GM23338 (cell line): ENCODE measurements at regions not wholly inside any gene's neighbourhood (a gene's known extent, or its start where the extent isn't known, plus 50 kb on each side); places are given as distances from the start of the nearest gene placed in this dataset.

ENCODE experiments used
- ATAC-seq: fragments of 200-7000 bp; cut with Tn5 transposase; 3 replicates; pipeline ENCODE4 v1.9.1; 2020
- DNase-seq: peaks from one replicate; pipeline ENCODE4 v3.0.0-alpha.2; 2015; ENCODE audit warnings: low spot score
- H2AFZ ChIP-seq: fragments of 200-600 bp; sonication (generic); 2 replicates; pipeline ENCODE4 v1.8.0; 2016; ENCODE audit warnings: antibody characterized with exemption, mild to moderate bottlenecking, moderate library complexity
- H3F3A ChIP-seq: fragments of 200-600 bp; sonication (generic); replicated peaks from 2 replicates; pipeline ENCODE4 v1.8.0; 2017; ENCODE audit warnings: antibody characterized with exemption, mixed run types, low read depth
- H3K27ac ChIP-seq: fragments of 200-600 bp; sonication (generic); 2 replicates; pipeline ENCODE4 v1.6.1; 2016; ENCODE audit warnings: low read depth
- H3K27me3 ChIP-seq: fragments of 200-600 bp; sonication (generic); 2 replicates; pipeline ENCODE4 v1.8.0; 2016; ENCODE audit warnings: mild to moderate bottlenecking, mixed run types, moderate library complexity; ENCODE audit not compliant: insufficient read depth
- H3K36me3 ChIP-seq: fragments of 200-600 bp; sonication (generic); 2 replicates; pipeline ENCODE4 v1.8.0; 2016; ENCODE audit warnings: mild to moderate bottlenecking; ENCODE audit not compliant: insufficient read depth
- H3K4me1 ChIP-seq: fragments of 200-600 bp; sonication (generic); 2 replicates; pipeline ENCODE4 v1.8.0; 2016; ENCODE audit warnings: mild to moderate bottlenecking, moderate library complexity; ENCODE audit not compliant: insufficient read depth
- H3K4me2 ChIP-seq: fragments of 200-600 bp; sonication (generic); 2 replicates; pipeline ENCODE4 v1.7.1; 2017; ENCODE audit warnings: mixed run types
- H3K4me3 ChIP-seq: fragments of 200-600 bp; sonication (generic); 2 replicates; pipeline ENCODE4 v1.6.1; 2016; ENCODE audit warnings: mixed run types
- H3K79me2 ChIP-seq: fragments of 200-600 bp; sonication (generic); replicated peaks from 2 replicates; pipeline ENCODE4 v1.8.0; 2017; ENCODE audit warnings: mild to moderate bottlenecking; ENCODE audit not compliant: insufficient read depth
- H3K9me2 ChIP-seq: fragments of 200-600 bp; sonication (generic); 2 replicates; pipeline ENCODE4 v1.8.0; 2017; ENCODE audit not compliant: insufficient read depth
- H4K20me1 ChIP-seq: fragments of 200-600 bp; sonication (generic); replicated peaks from 2 replicates; pipeline ENCODE4 v1.8.0; 2017; ENCODE audit warnings: mild to moderate bottlenecking; ENCODE audit not compliant: insufficient read depth
- H3K27ac Mint-ChIP-seq: 2 replicates; pipeline ENCODE4 v1.8.0; 2020; ENCODE audit warnings: inconsistent platforms, mild to moderate bottlenecking, moderate library complexity, mixed read lengths
- H3K27me3 Mint-ChIP-seq: 3 replicates; pipeline ENCODE4 v1.8.0; 2022; ENCODE audit warnings: low read depth, mild to moderate bottlenecking, moderate library complexity, mixed read lengths, inconsistent platforms; ENCODE audit not compliant: insufficient read depth, poor library complexity
- H3K36me3 Mint-ChIP-seq: 3 replicates; pipeline ENCODE4 v1.8.0; 2021; ENCODE audit warnings: low read depth, mild to moderate bottlenecking, inconsistent platforms, moderate library complexity, mixed read lengths
- H3K4me1 Mint-ChIP-seq: 3 replicates; pipeline ENCODE4 v1.8.0; 2020; ENCODE audit warnings: mild to moderate bottlenecking, inconsistent platforms, mixed read lengths
- H3K4me3 Mint-ChIP-seq: 3 replicates; pipeline ENCODE4 v1.8.0; 2021; ENCODE audit warnings: moderate library complexity, mild to moderate bottlenecking, inconsistent platforms, mixed read lengths
- H3K9me3 Mint-ChIP-seq: 3 replicates; pipeline ENCODE4 v1.8.0; 2020; ENCODE audit warnings: moderate library complexity, mild to moderate bottlenecking, inconsistent platforms, mixed read lengths
- CREB1 ChIP-seq: fragments of 250-450 bp; sonication (Bioruptor Pico); IDR thresholded peaks from 2 replicates; pipeline ENCODE4 v1.5.0; 2020; ENCODE audit warnings: low read depth, mild to moderate bottlenecking, moderate library complexity
- EZH2 ChIP-seq: fragments of 200-600 bp; sonication (generic); IDR thresholded peaks from one replicate; pipeline ENCODE4 v1.8.0; 2017; ENCODE audit warnings: antibody characterized with exemption, mild to moderate bottlenecking, low read depth; ENCODE audit not compliant: unreplicated experiment
- EZH2phosphoT487 ChIP-seq: fragments of 200-600 bp; sonication (generic); IDR thresholded peaks from one replicate; pipeline ENCODE4 v1.8.1; 2018; ENCODE audit warnings: antibody characterized with exemption; ENCODE audit not compliant: unreplicated experiment
- JUNB ChIP-seq: IDR thresholded peaks from one replicate; pipeline ENCODE4 v1.6.1; 2016; ENCODE audit warnings: antibody characterized with exemption; ENCODE audit not compliant: unreplicated experiment
- NANOG ChIP-seq: IDR thresholded peaks from 2 replicates; pipeline ENCODE4 v1.6.1; 2016; ENCODE audit warnings: antibody characterized with exemption, borderline replicate concordance
- POLR2AphosphoS5 ChIP-seq: IDR thresholded peaks from 2 replicates; pipeline ENCODE4 v1.6.1; 2016; ENCODE audit warnings: antibody characterized with exemption, low read depth
- STAT1 ChIP-seq: IDR thresholded peaks from one replicate; pipeline ENCODE4 v1.6.1; 2016; ENCODE audit warnings: antibody characterized with exemption; ENCODE audit not compliant: unreplicated experiment
- ZNF114 ChIP-seq: fragments of 250-450 bp; sonication (Bioruptor Pico); IDR thresholded peaks from 2 replicates; pipeline ENCODE4 v1.5.0; 2020; ENCODE audit warnings: mild to moderate bottlenecking, moderate library complexity
- ZNF331 ChIP-seq: fragments of 250-450 bp; sonication (Bioruptor Pico); IDR thresholded peaks from 2 replicates; pipeline ENCODE4 v1.5.0; 2020; ENCODE audit warnings: low read depth, mild to moderate bottlenecking, moderate library complexity
- TF ChIP-seq, protein P1 (sequence below): IDR thresholded peaks from one replicate; pipeline ENCODE4 v1.6.1; 2018; ENCODE audit warnings: antibody characterized with exemption; ENCODE audit not compliant: unreplicated experiment
- TF ChIP-seq, protein P2 (sequence below): IDR thresholded peaks from 2 replicates; pipeline ENCODE4 v1.6.1; 2016; ENCODE audit warnings: antibody characterized with exemption
- TF ChIP-seq, protein P3 (sequence below), 2 experiments: fragments of 200-600 bp in 1 of 2; sonication (generic) in 1 of 2; conservative IDR thresholded peaks; 2 replicates each; pipeline versions ENCODE4 v1.5.1 to v1.6.1; 2016 to 2017; ENCODE audit warnings: antibody characterized with exemption in 2 of 2, low read depth in 2 of 2, mild to moderate bottlenecking in 2 of 2, moderate library complexity in 1 of 2
- TF ChIP-seq, protein P4 (sequence below): fragments of 250-450 bp; sonication (Bioruptor Pico); IDR thresholded peaks from 2 replicates; pipeline ENCODE4 v1.5.0; 2020; ENCODE audit warnings: mild to moderate bottlenecking, moderate library complexity

DNA sequence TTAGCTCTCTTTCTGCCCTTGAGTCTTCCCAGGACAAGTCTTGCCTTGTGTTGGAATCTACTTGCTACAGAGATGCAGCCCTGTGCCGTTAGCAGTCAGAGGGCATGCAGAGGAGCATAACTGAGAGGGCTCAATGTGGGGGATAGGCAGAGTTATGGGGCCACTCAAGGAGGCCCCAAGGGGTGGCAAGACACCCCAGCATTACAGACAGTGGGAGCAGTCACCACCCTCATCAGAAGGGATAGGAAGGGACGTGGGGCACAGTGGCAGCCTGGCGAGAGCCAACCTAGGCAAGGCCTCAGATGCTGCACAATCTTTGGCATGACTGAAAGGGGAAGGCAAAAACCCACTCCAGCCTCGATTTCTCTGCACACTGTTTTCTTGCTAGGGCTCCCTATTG, 169.1 kb downstream of the TMEM18 start:
- Histone ChIP-seq H2AFZ (no peak overlapping the region), H3F3A (no peaks in the 10 kb centered on the region), H3K27me3 (no peaks in the 10 kb centered on the region), H3K4me2 (no peak overlapping the region), H3K36me3 (no peaks in the 10 kb centered on the region), H3K4me1 (no peaks in the 10 kb centered on the region), H3K9me2 (no peaks in the 10 kb centered on the region), H4K20me1 (no peaks in the 10 kb centered on the region), H3K27ac (no peak overlapping the region), H3K79me2 (no peaks in the 10 kb centered on the region), H3K4me3 (no peak overlapping the region)
- no peaks in the 10 kb centered on the region for H3K36me3 Mint-ChIP-seq
- H3K4me3 Mint-ChIP-seq, result no peak overlapping the region
- no peak for TF ChIP-seq STAT1
- TF ChIP-seq ZNF114, result no peak
- TF ChIP-seq, protein P1, sequence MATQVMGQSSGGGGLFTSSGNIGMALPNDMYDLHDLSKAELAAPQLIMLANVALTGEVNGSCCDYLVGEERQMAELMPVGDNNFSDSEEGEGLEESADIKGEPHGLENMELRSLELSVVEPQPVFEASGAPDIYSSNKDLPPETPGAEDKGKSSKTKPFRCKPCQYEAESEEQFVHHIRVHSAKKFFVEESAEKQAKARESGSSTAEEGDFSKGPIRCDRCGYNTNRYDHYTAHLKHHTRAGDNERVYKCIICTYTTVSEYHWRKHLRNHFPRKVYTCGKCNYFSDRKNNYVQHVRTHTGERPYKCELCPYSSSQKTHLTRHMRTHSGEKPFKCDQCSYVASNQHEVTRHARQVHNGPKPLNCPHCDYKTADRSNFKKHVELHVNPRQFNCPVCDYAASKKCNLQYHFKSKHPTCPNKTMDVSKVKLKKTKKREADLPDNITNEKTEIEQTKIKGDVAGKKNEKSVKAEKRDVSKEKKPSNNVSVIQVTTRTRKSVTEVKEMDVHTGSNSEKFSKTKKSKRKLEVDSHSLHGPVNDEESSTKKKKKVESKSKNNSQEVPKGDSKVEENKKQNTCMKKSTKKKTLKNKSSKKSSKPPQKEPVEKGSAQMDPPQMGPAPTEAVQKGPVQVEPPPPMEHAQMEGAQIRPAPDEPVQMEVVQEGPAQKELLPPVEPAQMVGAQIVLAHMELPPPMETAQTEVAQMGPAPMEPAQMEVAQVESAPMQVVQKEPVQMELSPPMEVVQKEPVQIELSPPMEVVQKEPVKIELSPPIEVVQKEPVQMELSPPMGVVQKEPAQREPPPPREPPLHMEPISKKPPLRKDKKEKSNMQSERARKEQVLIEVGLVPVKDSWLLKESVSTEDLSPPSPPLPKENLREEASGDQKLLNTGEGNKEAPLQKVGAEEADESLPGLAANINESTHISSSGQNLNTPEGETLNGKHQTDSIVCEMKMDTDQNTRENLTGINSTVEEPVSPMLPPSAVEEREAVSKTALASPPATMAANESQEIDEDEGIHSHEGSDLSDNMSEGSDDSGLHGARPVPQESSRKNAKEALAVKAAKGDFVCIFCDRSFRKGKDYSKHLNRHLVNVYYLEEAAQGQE, result no peak
- no peak for TF ChIP-seq EZH2phosphoT487
- no peak for TF ChIP-seq ZNF331
- no peak for TF ChIP-seq POLR2AphosphoS5
- no peak for TF ChIP-seq NANOG
- TF ChIP-seq, protein P2, sequence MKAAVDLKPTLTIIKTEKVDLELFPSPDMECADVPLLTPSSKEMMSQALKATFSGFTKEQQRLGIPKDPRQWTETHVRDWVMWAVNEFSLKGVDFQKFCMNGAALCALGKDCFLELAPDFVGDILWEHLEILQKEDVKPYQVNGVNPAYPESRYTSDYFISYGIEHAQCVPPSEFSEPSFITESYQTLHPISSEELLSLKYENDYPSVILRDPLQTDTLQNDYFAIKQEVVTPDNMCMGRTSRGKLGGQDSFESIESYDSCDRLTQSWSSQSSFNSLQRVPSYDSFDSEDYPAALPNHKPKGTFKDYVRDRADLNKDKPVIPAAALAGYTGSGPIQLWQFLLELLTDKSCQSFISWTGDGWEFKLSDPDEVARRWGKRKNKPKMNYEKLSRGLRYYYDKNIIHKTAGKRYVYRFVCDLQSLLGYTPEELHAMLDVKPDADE, result no peak
- no peak for TF ChIP-seq EZH2
- TF ChIP-seq, protein P3, sequence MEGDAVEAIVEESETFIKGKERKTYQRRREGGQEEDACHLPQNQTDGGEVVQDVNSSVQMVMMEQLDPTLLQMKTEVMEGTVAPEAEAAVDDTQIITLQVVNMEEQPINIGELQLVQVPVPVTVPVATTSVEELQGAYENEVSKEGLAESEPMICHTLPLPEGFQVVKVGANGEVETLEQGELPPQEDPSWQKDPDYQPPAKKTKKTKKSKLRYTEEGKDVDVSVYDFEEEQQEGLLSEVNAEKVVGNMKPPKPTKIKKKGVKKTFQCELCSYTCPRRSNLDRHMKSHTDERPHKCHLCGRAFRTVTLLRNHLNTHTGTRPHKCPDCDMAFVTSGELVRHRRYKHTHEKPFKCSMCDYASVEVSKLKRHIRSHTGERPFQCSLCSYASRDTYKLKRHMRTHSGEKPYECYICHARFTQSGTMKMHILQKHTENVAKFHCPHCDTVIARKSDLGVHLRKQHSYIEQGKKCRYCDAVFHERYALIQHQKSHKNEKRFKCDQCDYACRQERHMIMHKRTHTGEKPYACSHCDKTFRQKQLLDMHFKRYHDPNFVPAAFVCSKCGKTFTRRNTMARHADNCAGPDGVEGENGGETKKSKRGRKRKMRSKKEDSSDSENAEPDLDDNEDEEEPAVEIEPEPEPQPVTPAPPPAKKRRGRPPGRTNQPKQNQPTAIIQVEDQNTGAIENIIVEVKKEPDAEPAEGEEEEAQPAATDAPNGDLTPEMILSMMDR (conservative IDR thresholded peaks at IDR 0.05; ENCODE audit: low read depth in 2 of 2), result no peak
- TF ChIP-seq, protein P4, sequence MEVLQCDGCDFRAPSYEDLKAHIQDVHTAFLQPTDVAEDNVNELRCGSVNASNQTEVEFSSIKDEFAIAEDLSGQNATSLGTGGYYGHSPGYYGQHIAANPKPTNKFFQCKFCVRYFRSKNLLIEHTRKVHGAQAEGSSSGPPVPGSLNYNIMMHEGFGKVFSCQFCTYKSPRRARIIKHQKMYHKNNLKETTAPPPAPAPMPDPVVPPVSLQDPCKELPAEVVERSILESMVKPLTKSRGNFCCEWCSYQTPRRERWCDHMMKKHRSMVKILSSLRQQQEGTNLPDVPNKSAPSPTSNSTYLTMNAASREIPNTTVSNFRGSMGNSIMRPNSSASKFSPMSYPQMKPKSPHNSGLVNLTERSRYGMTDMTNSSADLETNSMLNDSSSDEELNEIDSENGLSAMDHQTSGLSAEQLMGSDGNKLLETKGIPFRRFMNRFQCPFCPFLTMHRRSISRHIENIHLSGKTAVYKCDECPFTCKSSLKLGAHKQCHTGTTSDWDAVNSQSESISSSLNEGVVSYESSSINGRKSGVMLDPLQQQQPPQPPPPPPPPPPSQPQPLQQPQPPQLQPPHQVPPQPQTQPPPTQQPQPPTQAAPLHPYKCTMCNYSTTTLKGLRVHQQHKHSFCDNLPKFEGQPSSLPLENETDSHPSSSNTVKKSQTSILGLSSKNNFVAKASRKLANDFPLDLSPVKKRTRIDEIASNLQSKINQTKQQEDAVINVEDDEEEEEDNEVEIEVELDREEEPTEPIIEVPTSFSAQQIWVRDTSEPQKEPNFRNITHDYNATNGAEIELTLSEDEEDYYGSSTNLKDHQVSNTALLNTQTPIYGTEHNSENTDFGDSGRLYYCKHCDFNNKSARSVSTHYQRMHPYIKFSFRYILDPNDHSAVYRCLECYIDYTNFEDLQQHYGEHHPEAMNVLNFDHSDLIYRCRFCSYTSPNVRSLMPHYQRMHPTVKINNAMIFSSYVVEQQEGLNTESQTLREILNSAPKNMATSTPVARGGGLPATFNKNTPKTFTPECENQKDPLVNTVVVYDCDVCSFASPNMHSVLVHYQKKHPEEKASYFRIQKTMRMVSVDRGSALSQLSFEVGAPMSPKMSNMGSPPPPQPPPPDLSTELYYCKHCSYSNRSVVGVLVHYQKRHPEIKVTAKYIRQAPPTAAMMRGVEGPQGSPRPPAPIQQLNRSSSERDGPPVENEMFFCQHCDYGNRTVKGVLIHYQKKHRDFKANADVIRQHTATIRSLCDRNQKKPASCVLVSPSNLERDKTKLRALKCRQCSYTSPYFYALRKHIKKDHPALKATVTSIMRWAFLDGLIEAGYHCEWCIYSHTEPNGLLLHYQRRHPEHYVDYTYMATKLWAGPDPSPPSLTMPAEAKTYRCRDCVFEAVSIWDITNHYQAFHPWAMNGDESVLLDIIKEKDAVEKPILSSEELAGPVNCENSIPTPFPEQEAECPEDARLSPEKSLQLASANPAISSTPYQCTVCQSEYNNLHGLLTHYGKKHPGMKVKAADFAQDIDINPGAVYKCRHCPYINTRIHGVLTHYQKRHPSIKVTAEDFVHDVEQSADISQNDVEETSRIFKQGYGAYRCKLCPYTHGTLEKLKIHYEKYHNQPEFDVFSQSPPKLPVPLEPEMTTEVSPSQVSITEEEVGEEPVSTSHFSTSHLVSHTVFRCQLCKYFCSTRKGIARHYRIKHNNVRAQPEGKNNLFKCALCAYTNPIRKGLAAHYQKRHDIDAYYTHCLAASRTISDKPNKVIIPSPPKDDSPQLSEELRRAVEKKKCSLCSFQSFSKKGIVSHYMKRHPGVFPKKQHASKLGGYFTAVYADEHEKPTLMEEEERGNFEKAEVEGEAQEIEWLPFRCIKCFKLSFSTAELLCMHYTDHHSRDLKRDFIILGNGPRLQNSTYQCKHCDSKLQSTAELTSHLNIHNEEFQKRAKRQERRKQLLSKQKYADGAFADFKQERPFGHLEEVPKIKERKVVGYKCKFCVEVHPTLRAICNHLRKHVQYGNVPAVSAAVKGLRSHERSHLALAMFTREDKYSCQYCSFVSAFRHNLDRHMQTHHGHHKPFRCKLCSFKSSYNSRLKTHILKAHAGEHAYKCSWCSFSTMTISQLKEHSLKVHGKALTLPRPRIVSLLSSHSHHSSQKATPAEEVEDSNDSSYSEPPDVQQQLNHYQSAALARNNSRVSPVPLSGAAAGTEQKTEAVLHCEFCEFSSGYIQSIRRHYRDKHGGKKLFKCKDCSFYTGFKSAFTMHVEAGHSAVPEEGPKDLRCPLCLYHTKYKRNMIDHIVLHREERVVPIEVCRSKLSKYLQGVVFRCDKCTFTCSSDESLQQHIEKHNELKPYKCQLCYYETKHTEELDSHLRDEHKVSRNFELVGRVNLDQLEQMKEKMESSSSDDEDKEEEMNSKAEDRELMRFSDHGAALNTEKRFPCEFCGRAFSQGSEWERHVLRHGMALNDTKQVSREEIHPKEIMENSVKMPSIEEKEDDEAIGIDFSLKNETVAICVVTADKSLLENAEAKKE (CRISPR knock-in tag), result no peak
- no peak for TF ChIP-seq CREB1 (CRISPR knock-in tag)
- TF ChIP-seq JUNB, result no peak
- peaks cover 17% of the 10 kb centered on the region for H3K4me1 Mint-ChIP-seq
- ATAC-seq (no peak), DNase-seq (no peak)
- H3K27me3 Mint-ChIP-seq, result peaks cover 5% of the 10 kb centered on the region
- H3K9me3 Mint-ChIP-seq, result 0 out of 3 replicates have a peak, but pooled peaks cover 3% of the 10 kb centered on the region
- no peak overlapping the region for H3K27ac Mint-ChIP-seq
